Osteoblast (primary cell): ENCODE measurements at regions not wholly inside any gene's neighbourhood (a gene's known extent, or its start where the extent isn't known, plus 50 kb on each side); places are given as distances from the start of the nearest gene placed in this dataset.

ENCODE experiments used
- DNase-seq: peaks from one replicate; pipeline ENCODE4 v3.0.0; 2011; ENCODE audit warnings: low spot score, mixed read lengths; ENCODE audit not compliant: insufficient read length; ENCODE audit errors: missing footprints
- H2AFZ ChIP-seq: 2 replicates; pipeline ENCODE4 v1.6.0; 2011; ENCODE audit warnings: mild to moderate bottlenecking, low read length
- H3K27ac ChIP-seq: 2 replicates; pipeline ENCODE4 v1.5.1; 2011; ENCODE audit warnings: mild to moderate bottlenecking, low read depth, low read length, moderate library complexity
- H3K27me3 ChIP-seq: 2 replicates; pipeline ENCODE4 v1.6.0; 2012; ENCODE audit warnings: mild to moderate bottlenecking, control low read depth, inconsistent platforms, low read length, moderate library complexity; ENCODE audit not compliant: insufficient read depth
- H3K36me3 ChIP-seq: 2 replicates; pipeline ENCODE4 v1.5.1; 2011; ENCODE audit warnings: mild to moderate bottlenecking, low read length, control low read depth, moderate library complexity; ENCODE audit not compliant: insufficient read depth
- H3K4me1 ChIP-seq: 2 replicates; pipeline ENCODE4 v1.5.1; 2011; ENCODE audit warnings: mild to moderate bottlenecking, low read length, control low read depth, moderate library complexity; ENCODE audit not compliant: insufficient read depth
- H3K4me2 ChIP-seq: 2 replicates; pipeline ENCODE4 v1.6.0; 2011; ENCODE audit warnings: mild to moderate bottlenecking, low read length; ENCODE audit not compliant: insufficient read depth
- H3K4me3 ChIP-seq: fragments of 200-600 bp; sonication (generic); 3 replicates; pipeline ENCODE4 v1.5.1; 2012; ENCODE audit warnings: mild to moderate bottlenecking, low read length, inconsistent platforms; ENCODE audit not compliant: insufficient read depth
- H3K79me2 ChIP-seq: 2 replicates; pipeline ENCODE4 v1.6.0; 2012; ENCODE audit warnings: mild to moderate bottlenecking, low read length, control low read depth, inconsistent platforms; ENCODE audit not compliant: insufficient read depth
- H3K9me3 ChIP-seq: 2 replicates; pipeline ENCODE4 v1.5.1; 2011; ENCODE audit warnings: low read depth, low read length, control low read depth
- H4K20me1 ChIP-seq: 2 replicates; pipeline ENCODE4 v1.6.0; 2012; ENCODE audit warnings: mild to moderate bottlenecking, low read length, control low read depth; ENCODE audit not compliant: insufficient read depth
- CTCF ChIP-seq: IDR thresholded peaks from 2 replicates; pipeline ENCODE4 v1.5.1; 2011; ENCODE audit warnings: mild to moderate bottlenecking, low read depth, low read length, moderate library complexity; ENCODE audit errors: extremely low read depth

- Histone ChIP-seq H4K20me1 (no peaks in the 10 kb centered on the region), H3K27ac (peak overlapping the region; percentile 55), H3K36me3 (no peaks in the 10 kb centered on the region), H3K4me1 (peaks cover 19% of the 10 kb centered on the region), H3K27me3 (peaks cover 21% of the 10 kb centered on the region), H2AFZ (peak overlapping the region; percentile 96), H3K4me2 (peak overlapping the region; percentile 96), H3K9me3 (no peaks in the 10 kb centered on the region), H3K4me3 (peak overlapping the region; percentile 68), H3K79me2 (no peaks in the 10 kb centered on the region)
- peak; percentile 86 for TF ChIP-seq CTCF
- peak; percentile 50 for DNase-seq
These were observed 78.9 kb downstream of the OLIG3 start for GRCh38 chr6:137415127-137415833.

- Histone ChIP-seq H3K4me1 (peaks cover 19% of the 10 kb centered on the region), H2AFZ (peak overlapping the region; percentile 96), H3K4me2 (peak overlapping the region; percentile 96), H3K9me3 (no peaks in the 10 kb centered on the region), H4K20me1 (no peaks in the 10 kb centered on the region), H3K4me3 (peak overlapping the region; percentile 68), H3K36me3 (no peaks in the 10 kb centered on the region), H3K27me3 (peaks cover 21% of the 10 kb centered on the region), H3K27ac (peak overlapping the region; percentile 55), H3K79me2 (no peaks in the 10 kb centered on the region)
- TF ChIP-seq CTCF = no peak
- no peak for DNase-seq
These were observed 79.6 kb downstream of the OLIG3 start for GRCh38 chr6:137414599-137414998.

GRCh38 chr6:137413482-137413881, 80.7 kb downstream of the OLIG3 start:
- no peak for TF ChIP-seq CTCF
- no peak for DNase-seq
- Histone ChIP-seq H3K27ac (no peak overlapping the region), H3K79me2 (no peaks in the 10 kb centered on the region), H3K27me3 (peaks cover 21% of the 10 kb centered on the region), H4K20me1 (no peaks in the 10 kb centered on the region), H3K4me3 (no peak overlapping the region), H2AFZ (no peak overlapping the region), H3K36me3 (no peaks in the 10 kb centered on the region), H3K4me2 (no peak overlapping the region), H3K9me3 (no peaks in the 10 kb centered on the region), H3K4me1 (peaks cover 19% of the 10 kb centered on the region)

- Histone ChIP-seq H3K27ac (no peak overlapping the region), H3K4me3 (no peak overlapping the region), H3K4me1 (peaks cover 18% of the 10 kb centered on the region), H3K36me3 (no peaks in the 10 kb centered on the region), H2AFZ (no peak overlapping the region), H3K4me2 (no peak overlapping the region), H3K9me3 (no peaks in the 10 kb centered on the region), H3K27me3 (peaks cover 21% of the 10 kb centered on the region), H4K20me1 (no peaks in the 10 kb centered on the region), H3K79me2 (no peaks in the 10 kb centered on the region)
- no peak for DNase-seq
- no peak for TF ChIP-seq CTCF
These were observed 81.6 kb downstream of the OLIG3 start for GRCh38 chr6:137412562-137412961.
